HepG2 (cell line): ENCODE measurements at regions not wholly inside any gene's neighbourhood (a gene's known extent, or its start where the extent isn't known, plus 50 kb on each side); places are given as distances from the start of the nearest gene placed in this dataset.

Experiments
- ATAC-seq: fragments of 200-7000 bp; cut with Tn5 transposase; 3 replicates; pipeline ENCODE4 v1.9.1; 2020; ENCODE audit warnings: mild to moderate bottlenecking, moderate library complexity
- BruUV-seq: library from RNA; stranded (reverse); fragments of 400-500 nt; replicated peaks from 2 replicates; lab custom pipeline; 2021; lab: Mats Ljungman, UMichigan
- CTCF ChIA-PET: fragments of 300-600 bp; formaldehyde crosslinking; extraction: SDS; loops from one replicate; lab custom pipeline; 2021; ENCODE audit warnings: low total read pairs, inconsistent platforms, low intra/inter-chr PET ratio; lab: Yijun Ruan, JAX
- POLR2A ChIA-PET: fragments of 350-600 bp; sonication (Branson Sonifier 250); formaldehyde crosslinking; loops from one replicate; lab custom pipeline; 2020; ENCODE audit warnings: antibody characterized with exemption, inconsistent platforms; lab: Yijun Ruan, JAX
- DNase-seq: peaks from one replicate; pipeline ENCODE4 v3.0.0-alpha.2; 2015; ENCODE audit warnings: low spot score
- FAIRE-seq: peaks from 3 replicates; lab custom pipeline; 2011; peaks lifted over from hg19 to GRCh38; lab: Jason Lieb, UNC
- H2AFZ ChIP-seq: one replicate; pipeline ENCODE4 v1.6.1; 2011; ENCODE audit warnings: low read length, inconsistent platforms
- H3K27ac ChIP-seq: fragments of 300-600 bp; 3 replicates; pipeline ENCODE4 v1.8.0; 2011; ENCODE audit warnings: mixed run types, mild to moderate bottlenecking, mixed read lengths, low read length, inconsistent platforms; ENCODE audit not compliant: insufficient read depth; ENCODE audit errors: extremely low read length
- H3K27me3 ChIP-seq, 2 experiments: fragments of 200-600 bp in 1 of 2; 2 replicates in 1 of 2; 3 replicates in 1 of 2; pipeline versions ENCODE4 v1.6.0 to v1.8.0; 2011; ENCODE audit warnings: low read length in 2 of 2, mild to moderate bottlenecking in 2 of 2, moderate library complexity in 2 of 2, inconsistent platforms in 1 of 2; ENCODE audit not compliant: insufficient read depth in 2 of 2, control insufficient read depth in 1 of 2
- H3K36me3 ChIP-seq, 2 experiments: fragments of 200-600 bp in 1 of 2; replicated peaks in 1 of 2; 2 replicates in 1 of 2; 3 replicates in 1 of 2; pipeline versions ENCODE4 v1.5.1 to v1.8.0; 2011; ENCODE audit warnings: low read length in 2 of 2, inconsistent platforms in 1 of 2; ENCODE audit not compliant: insufficient read depth in 2 of 2, control insufficient read depth in 1 of 2
- H3K4me1 ChIP-seq: 2 replicates; pipeline ENCODE4 v1.5.1; 2012; ENCODE audit warnings: low read length, inconsistent platforms; ENCODE audit not compliant: insufficient read depth
- H3K4me2 ChIP-seq: 2 replicates; pipeline ENCODE4 v1.6.0; 2011; ENCODE audit warnings: low read depth, low read length, inconsistent platforms
- H3K4me3 ChIP-seq, 3 experiments: fragments of 200-600 bp in 1 of 3; sonication (generic), shearing (Covaris generic) in 1 of 3; replicated peaks in 1 of 3; 2 replicates each; pipeline ENCODE4 v1.5.1; 2011 to 2016; ENCODE audit warnings: low read length in 3 of 3, inconsistent platforms in 2 of 3, low read depth in 2 of 3, mild to moderate bottlenecking in 2 of 3, control low read depth in 1 of 3, mixed read lengths in 1 of 3; ENCODE audit not compliant: insufficient read depth in 1 of 3
- H3K79me2 ChIP-seq: one replicate; pipeline ENCODE4 v1.6.1; 2011; ENCODE audit warnings: low read length, inconsistent platforms; ENCODE audit not compliant: insufficient read depth
- H3K9ac ChIP-seq: 2 replicates; pipeline ENCODE4 v1.6.0; 2011; ENCODE audit warnings: mild to moderate bottlenecking, low read depth, low read length, inconsistent platforms; ENCODE audit not compliant: insufficient read depth
- H3K9me3 ChIP-seq: 2 replicates; pipeline ENCODE4 v1.5.1; 2012; ENCODE audit warnings: mild to moderate bottlenecking, low read length
- H4K20me1 ChIP-seq: 2 replicates; pipeline ENCODE4 v1.6.0; 2011; ENCODE audit warnings: inconsistent platforms, mild to moderate bottlenecking, low read length, moderate library complexity; ENCODE audit not compliant: insufficient read depth
- BCL6 ChIP-seq: IDR thresholded peaks from 2 replicates; pipeline ENCODE4 v1.6.1; 2016; ENCODE audit warnings: missing genetic modification reagents, missing compliant biosample characterization
- DR1 ChIP-seq: sonication (generic); formaldehyde crosslinking; IDR thresholded peaks from 2 replicates; pipeline ENCODE4 v1.8.0; 2021; ENCODE audit warnings: mild to moderate bottlenecking, missing genetic modification reagents, inconsistent platforms
- E2F5 ChIP-seq: sonication (generic); formaldehyde crosslinking; conservative IDR thresholded peaks from 2 replicates; pipeline ENCODE4 v1.4.0; 2020; ENCODE audit warnings: missing genetic modification reagents
- EEA1 ChIP-seq: sonication (generic); formaldehyde crosslinking; IDR thresholded peaks from 2 replicates; pipeline ENCODE4 v1.5.1; 2020; ENCODE audit warnings: mild to moderate bottlenecking, missing genetic modification reagents, borderline replicate concordance
- KLF11 ChIP-seq: IDR thresholded peaks from 2 replicates; pipeline ENCODE4 v1.6.1; 2016; ENCODE audit warnings: missing compliant biosample characterization
- MAFK ChIP-seq, 2 experiments: IDR thresholded peaks in 1 of 2; conservative IDR thresholded peaks in 1 of 2; 2 replicates each; pipeline ENCODE4 v1.6.1; 2011; ENCODE audit warnings: improper control_type of control experiment in 2 of 2, low read length in 2 of 2
- NFIC ChIP-seq: IDR thresholded peaks from 2 replicates; pipeline ENCODE4 v1.6.1; 2012; ENCODE audit warnings: mild to moderate bottlenecking, low read length, inconsistent platforms
- SSRP1 ChIP-seq: IDR thresholded peaks from 2 replicates; pipeline ENCODE4 v1.6.1; 2016; ENCODE audit warnings: control low read depth
- ZFY ChIP-seq: sonication (generic); formaldehyde crosslinking; IDR thresholded peaks from 2 replicates; pipeline ENCODE4 v1.4.0; 2020; ENCODE audit warnings: missing genetic modification reagents
- ZNF329 ChIP-seq: sonication (generic); formaldehyde crosslinking; IDR thresholded peaks from 2 replicates; pipeline ENCODE4 v1.9.0; 2021; ENCODE audit warnings: low read depth, mild to moderate bottlenecking, missing genetic modification reagents
- ZNF552 ChIP-seq: sonication (generic); formaldehyde crosslinking; IDR thresholded peaks from 2 replicates; pipeline ENCODE4 v1.9.0; 2022; ENCODE audit warnings: missing genetic modification reagents, mild to moderate bottlenecking, borderline replicate concordance
- ZNF605 ChIP-seq: sonication (generic); formaldehyde crosslinking; IDR thresholded peaks from 2 replicates; pipeline ENCODE4 v1.8.0; 2022; ENCODE audit warnings: mild to moderate bottlenecking, missing genetic modification reagents
- WGBS: methylation state at CpG from one replicate; pipeline ENCODE4 v1.1.6; 2017; ENCODE audit warnings: low lambda C conversion rate; 5-methylcytosine and 5-hydroxymethylcytosine counted together
- in situ Hi-C: cut with HindIII; loops from 2 replicates; pipeline ENCODE4 v1.10.0; 2017; ENCODE audit warnings: low pct_unique_long_range_greater_than_20kb; ENCODE audit not compliant: extremely low pct_ligation_motif_present
- intact Hi-C: fragments of 100-400 bp; cut with micrococcal nuclease; formaldehyde crosslinking; loops from one replicate; pipeline ENCODE4 v1.10.0; 2022; ENCODE audit not compliant: unreplicated experiment

- Histone ChIP-seq H2AFZ (no peak overlapping the region), H3K36me3 (no peaks in the 10 kb centered on the region), H3K79me2 (no peaks in the 10 kb centered on the region), H3K9me3 (no peaks in the 10 kb centered on the region), H4K20me1 (no peaks in the 10 kb centered on the region), H3K4me3 (no peak overlapping the region), H3K4me2 (no peak overlapping the region), H3K27me3 (no peaks in the 10 kb centered on the region), H3K9ac (no peak overlapping the region), H3K27ac (no peak overlapping the region), H3K4me1 (no peaks in the 10 kb centered on the region)
- intact Hi-C loops (no loop called here), in situ Hi-C loops (no loop called here)
- no peak for DNase-seq
- 0% methylated on average over 1 of the region's 1 CpG for WGBS
- FAIRE-seq, result no peak
- ChIA-PET CTCF (no interaction called here), POLR2A (no interaction called here)
- TF ChIP-seq ZNF552 (CRISPR knock-in tag), result no peak
- no peak for TF ChIP-seq KLF11 (CRISPR knock-in tag)
- no peak for TF ChIP-seq EEA1
- TF ChIP-seq E2F5 (CRISPR knock-in tag), result no peak
- TF ChIP-seq SSRP1, result no peak
- no peak for TF ChIP-seq BCL6 (CRISPR knock-in tag)
- no peak for TF ChIP-seq ZNF605
- TF ChIP-seq DR1 (CRISPR knock-in tag), result no peak
- TF ChIP-seq ZNF329, result no peak
- TF ChIP-seq NFIC, result no peak
- no peak for TF ChIP-seq MAFK (conservative IDR thresholded peaks at IDR 0.05 in 1 of 2, IDR thresholded peaks at IDR 0.05 in 1 of 2; ENCODE audit: low read length in 2 of 2)
- no peak for TF ChIP-seq ZFY (CRISPR knock-in tag)
- ATAC-seq, result no peak
- no TSS peak for BruUV-seq
These were observed 158.3 kb upstream of the WSCD1 start for GRCh38 chr17:5911919-5912318.
